CD4-positive, alpha-beta T cell treated with Interleukin-15 for 1 hour (primary cell): ENCODE measurements at regions not wholly inside any gene's neighbourhood (a gene's known extent, or its start where the extent isn't known, plus 50 kb on each side); places are given as distances from the start of the nearest gene placed in this dataset.

Experiments
- DNase-seq: peaks from one replicate; pipeline ENCODE4 v3.0.0-alpha.2; 2020

DNA sequence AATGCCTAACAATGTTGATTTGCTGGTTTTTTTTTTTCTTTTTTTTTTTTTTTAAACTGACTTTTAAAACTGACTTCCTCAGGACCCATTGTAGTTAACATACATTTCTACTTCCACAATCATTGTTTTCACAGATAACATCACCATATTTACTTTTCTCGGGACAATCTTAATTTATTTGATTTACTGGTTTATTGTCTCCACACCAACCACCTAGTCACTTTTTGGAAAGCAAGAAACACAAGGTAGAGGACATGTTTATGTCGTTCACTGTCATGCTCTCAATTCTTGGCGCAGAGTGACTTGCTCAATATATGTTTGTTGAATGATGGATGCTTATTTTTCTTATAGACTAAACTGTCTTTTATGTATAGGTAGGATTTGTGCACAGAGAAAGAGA is 2280.7 kb downstream of the MAT2B start:
- DNase-seq: no peak

DNA sequence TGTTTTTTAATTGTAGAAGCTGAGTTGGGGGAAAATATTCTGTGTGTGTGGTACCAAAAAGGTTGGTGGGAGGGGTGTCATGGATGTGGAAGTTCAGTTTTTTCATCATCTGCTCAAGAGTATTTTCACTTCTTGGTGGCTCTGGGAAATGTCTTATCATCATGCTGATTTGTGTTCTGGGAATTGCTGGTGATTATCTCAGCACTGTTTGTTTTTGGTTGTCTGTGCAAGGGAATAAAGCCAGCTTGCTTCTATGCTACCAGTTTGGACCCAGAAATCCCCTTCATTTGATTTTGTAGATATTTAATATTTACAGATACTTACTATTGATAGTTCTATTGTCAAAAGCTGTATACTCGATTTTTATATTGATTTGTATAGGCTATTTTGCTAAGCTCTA is 2289.7 kb downstream of the MAT2B start:
- no peak for DNase-seq

DNA sequence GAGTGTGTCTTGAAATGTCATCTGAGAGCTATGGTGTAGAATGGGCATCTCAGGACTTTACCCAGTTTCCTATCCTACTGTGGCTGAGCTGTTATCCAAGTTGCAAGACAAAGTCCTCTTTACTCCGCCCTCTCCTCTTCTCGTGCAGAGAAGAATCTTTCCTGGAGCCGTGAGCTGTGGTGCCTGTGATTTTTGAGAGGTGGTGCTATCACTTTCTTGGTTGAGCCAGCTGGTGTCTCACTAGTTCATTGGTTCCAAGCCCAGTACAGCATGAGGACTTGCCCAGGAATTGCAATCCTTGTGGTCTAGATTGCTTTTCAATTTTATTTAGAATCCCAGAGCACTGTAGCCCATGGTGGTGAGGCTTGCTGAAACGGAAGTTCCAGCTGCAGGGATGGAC is 2300.3 kb downstream of the MAT2B start:
- no peak for DNase-seq

DNA sequence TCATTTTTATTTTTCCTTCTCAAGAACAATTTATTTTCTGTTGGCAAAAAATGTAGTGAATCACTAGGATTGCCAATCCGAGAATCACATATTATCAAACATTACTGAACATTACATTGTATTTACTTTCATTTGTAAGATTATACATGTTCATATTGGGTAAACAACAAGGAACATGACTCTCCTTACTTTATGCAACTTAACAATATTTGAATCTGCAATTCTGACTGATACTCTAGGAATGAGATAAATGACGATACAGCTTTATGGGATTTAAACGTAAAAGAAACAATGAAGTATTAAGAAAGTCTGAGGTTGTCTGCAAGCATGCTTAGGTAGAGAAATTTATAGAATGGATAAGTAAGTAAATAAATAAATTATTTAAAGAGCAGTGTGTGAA is 2302.9 kb downstream of the MAT2B start:
- DNase-seq: no peak

DNA sequence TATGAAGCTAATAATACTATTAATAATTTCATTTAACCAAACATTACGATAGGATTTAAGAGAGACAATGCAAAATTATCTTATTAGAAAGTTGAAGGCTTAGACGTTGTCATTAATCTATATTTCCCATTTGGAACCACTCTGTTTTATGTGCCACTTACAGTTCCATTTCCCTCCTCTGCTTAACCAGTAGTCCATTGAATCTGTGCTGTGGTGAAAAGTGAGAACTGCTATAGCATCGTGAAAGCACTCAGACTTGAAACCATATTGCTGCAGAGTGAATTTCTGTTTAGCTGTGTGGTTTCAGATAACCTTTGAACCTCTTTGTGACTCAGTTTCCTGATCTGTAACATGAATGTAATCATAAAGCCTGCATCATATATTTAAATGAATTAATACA is 2304.5 kb downstream of the MAT2B start:
- DNase-seq: no peak

DNA sequence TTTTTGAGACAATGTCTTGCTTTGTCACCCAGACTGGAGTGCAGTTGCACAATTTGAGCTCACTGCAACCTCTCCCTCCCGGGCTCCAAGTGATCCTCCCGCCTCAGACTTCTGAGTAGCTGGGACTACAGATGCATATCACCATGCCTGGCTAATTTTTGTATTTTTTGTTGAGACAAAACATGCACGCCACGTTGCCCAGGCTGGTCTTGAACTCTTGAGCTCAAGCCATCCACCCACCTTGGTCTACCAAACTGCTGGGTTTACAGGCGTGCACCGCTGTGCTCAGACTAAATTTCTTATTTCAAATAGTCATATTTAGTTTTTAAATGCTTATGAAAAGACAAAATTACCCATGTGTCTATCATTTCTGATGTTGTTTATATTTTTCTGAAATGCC is 2324.1 kb downstream of the MAT2B start:
- no peak for DNase-seq

DNA sequence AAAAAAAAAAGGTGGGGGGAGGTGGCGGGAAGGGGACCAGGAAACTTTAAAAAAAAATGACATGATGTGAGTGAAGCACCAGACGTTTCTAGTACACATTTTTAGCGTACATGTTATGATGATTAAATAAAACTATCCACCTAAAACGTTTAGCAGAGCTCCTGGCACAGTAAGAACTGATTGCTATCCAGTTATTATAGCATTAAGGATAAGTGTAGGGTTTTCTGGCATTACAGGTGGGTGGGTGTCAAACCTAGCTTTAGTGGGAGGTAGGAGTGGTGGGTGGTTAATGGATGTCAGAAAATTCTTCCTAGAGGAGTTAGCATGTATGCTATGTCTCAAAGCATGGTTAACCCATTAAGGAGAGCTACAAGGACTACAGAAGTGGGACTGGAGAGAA is 2329.5 kb downstream of the MAT2B start:
- DNase-seq: no peak

DNA sequence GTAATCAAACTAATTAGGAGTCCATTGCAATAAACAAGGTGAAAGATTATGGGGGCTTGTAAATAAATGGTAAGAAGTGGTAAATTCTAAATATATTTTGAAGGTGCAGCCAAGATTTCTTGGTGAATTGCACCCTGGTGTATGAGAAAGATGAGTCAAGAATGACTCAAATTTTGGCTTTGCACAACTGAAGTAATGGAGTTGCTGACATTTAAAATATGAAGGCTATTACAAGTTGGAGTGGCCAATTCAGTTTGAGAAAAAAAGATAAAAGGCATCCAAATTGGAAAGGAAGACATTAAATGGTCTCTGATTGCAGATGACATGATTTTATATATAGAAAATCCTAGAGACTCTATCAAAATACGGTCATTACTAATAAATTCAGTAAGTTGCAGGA is 2330.6 kb downstream of the MAT2B start:
- no peak for DNase-seq

DNA sequence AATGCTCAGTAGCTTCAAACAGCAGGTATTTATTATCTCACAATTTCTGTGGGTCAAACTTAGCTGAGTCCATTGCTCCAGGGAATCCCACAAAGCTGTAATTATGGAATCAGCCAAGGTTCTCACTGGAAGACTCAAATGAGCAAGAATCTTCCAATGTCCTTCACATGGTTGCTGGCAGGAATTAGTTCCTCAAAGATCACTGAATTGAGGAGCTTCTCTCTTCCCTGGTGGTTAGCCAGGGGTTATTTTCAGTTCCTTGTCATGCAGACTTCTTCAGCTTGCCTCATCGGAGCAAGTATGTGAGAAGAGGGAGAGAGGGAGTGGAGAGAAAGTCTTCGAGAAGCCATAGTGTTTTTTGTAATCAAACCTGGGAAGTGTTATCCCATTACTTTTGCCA is 2331.9 kb downstream of the MAT2B start:
- DNase-seq: no peak

DNA sequence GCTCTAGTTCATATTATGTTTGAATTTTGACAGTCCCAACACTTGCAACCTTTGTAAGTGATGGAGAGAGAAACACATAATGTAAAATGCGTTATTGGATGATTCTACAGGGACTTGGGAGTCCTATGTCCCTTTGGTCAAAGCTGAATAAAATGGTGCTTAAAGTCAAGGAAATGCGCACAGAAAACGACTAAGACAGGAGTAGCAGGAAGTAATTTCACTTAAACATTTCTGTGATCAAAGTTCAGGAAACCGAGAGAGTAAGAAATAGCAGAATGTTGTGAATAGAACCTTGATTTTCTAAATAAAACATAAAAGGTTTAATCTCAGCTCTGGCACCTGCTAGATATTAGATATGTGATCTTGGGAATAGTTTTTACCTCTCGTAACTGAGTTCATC is 2339.2 kb downstream of the MAT2B start:
- no peak for DNase-seq

DNA sequence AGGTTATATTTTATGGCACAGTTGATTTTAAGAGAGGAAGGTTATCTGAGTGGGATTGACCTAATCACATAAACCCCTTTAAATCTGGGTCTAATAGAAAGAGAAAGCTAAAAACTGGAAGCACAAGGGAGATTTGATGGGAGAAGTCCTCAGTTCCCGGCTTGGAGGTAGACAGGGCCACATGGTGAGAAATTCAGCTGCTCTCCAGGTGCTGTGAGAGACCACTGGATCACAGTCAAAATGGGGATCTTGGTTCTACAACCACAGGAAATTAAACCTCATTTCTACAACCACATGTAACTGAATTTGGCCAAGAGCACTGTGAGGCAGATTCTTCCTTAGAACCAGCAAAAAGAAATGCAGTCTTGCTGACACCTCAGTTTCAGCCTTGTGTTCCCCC is 2352.7 kb downstream of the MAT2B start:
- DNase-seq: no peak

DNA sequence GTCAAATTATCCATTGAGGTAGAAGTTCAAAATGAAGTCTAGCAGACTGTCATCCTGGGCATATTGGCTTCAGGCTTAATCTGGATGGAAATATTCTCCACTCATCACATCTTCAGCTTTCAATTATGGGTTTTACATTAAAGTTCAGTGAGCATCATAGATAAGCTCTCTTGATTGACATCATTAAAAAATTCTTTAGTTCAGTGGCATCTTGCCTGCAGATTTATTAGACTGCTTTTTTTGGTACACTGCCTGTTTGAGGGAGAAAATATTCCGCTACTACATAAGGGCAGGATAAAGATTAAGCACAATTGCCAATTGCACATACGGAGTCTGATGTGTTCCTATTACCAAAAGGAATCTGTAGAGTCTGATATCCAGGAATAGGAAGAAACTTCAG is 2353.8 kb downstream of the MAT2B start:
- DNase-seq: no peak

DNA sequence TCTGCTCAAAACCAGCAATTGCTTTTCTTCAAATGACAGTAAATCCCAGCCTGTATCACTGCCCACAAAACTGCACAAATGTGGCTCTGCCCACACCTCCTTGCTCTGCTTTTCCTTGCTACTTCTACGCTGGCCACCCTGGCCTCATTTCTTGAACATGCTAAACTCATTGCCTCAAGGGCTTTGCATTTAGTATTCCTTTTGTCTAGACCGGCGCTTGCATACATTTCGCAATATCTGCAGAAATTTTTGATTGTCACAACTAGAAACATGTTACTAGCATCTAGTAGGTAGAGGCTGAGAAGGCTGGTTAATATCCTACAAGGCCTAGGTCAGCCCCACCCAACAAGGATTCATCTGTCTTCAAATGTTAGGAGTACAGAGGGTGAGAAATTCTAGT is 2357.8 kb downstream of the MAT2B start:
- DNase-seq: no peak

DNA sequence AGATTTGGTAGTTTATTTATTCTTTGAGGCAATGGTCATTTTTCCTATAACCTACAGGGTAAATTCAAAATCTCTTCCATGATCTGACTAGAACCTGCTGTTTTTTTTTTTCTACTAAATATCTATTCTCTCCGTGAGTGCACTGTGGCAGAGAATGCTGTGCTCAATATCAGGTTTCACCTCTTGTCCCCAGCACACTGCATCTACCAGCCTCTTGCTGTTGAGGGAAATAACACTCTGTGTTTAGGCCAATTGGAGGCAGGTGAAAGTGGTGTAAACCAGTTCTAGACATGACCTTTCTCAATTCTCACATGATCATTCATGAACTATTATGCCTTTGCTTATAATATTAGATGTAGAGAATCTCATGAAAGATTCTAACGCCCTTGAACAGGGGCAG is 2365.9 kb downstream of the MAT2B start:
- DNase-seq: no peak

DNA sequence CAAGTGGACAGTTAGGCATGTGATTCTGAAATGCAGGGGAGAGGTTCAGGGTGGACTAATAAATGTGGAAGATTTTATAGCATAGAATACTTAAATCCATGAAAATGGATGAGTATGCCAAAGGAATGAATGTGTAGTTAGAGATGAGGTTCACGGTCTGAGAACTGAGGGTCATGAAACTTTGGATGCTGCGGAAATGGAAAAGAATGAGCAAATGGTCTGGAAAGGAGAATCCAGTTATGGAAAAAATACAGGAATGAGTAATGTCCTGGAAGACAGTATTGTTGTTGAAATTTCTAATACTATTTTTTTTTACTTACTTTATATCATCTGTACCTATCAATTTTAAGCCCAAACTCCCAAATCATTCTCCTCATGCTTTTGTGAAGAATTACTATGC is 2369.4 kb downstream of the MAT2B start:
- DNase-seq: no peak

DNA sequence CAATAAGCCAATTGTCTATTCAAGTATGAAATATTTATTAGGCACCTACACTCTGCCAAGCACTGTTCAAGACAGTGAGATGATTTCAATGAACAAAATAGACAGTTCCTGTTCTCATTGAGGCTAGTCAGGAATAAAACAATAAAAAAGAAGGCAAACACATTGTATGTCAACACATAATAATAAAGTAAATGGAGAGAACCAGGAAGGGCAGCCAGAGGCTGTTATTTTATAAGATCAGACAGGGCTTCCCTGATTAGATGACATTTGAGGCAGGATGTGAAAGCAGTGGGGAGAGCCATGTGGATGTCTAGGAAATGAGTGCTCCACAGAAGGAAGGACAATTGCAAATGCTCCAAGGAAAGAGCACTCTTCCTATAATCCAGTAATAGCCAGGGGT is 2371.1 kb downstream of the MAT2B start:
- no peak for DNase-seq

DNA sequence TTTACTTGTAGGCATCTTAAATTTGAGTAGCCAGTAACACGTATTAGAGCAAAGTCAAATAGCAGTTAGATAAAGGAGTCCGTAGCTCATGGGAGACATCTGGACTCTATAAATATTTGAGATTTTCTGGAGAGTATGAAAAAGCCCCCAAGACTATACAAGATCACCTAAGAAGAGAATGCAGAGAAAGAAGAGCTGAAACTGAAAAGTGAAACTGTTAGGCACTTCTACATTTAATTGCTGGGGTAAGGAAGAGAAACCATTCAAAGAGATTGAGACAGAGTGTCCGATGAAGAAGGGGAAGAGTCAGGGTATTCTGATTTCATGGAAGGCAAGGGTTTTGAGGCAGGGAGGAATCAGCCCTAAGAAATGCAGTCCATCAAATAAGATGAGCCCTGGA is 2372.1 kb downstream of the MAT2B start:
- DNase-seq: no peak

DNA sequence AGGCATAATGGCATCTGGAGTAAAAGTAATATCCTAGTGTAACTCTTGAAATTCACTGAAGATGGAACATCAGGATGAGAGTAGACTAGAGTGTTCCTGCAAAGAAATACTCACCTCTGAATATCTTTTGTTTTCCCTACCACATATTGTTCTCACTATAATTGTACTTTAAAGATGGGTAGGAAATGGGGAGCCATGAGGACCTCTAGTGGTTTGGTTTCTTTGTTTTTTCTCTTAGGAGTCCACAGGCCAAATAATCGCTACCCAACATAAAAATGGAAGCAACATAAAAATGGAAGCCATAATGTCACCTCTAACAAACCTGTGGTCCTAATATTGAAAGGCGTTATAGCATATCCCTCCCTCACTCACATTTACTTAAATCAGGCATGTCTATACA is 2375.8 kb downstream of the MAT2B start:
- no peak for DNase-seq

DNA sequence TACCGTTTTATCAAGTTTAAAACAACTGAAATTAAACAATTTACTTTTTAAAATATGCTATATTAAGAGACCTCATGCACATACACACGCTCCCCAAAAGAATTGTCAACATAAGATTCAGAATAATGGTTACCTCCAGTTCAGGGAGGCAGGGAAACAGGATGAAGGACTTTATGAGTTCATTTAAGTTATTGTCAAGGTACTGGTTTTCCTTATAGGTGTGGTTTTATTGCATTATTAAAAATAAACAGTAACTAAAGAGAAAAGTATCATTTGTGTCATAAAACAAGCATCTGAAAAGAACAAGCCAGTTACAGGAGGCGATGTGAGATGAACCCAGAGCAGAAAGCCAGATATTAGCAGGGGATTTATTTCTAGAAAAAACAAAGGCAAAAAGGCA is 2376.7 kb downstream of the MAT2B start:
- DNase-seq: no peak

DNA sequence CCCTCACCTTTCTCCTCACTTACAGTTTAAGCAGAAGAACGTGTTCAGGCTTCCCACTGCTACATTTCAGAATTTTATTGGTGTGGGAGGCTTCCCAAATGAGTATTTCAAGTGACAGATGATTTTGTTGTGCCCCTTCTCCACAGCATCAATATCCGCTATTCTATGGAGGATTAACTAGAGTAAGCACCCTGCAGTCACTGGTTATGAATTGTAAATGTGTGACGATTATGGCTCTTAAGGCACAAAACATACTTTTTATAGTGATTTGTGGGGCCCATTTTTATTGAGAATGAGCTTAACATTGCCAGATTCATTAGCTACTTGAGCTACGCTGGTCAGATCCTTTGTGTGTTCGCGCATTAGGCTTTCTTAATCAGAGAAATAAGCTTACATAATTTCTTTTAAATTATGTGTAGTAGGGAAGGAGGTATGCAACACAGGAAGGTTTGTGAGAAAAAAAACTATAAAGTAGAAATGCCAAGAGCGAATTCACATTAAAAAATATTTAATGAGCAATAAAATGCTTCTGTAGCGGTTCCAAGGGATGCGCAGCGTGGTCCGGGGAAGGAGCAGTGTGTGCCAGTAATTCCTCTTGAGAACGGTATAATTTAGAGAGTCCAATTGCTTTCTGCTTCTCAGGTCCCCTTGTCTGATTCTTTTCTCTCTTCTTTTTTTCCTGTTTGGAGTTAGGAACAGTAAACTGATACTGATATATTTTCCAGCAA is 2380.4 kb downstream of the MAT2B start:
- no peak for DNase-seq

DNA sequence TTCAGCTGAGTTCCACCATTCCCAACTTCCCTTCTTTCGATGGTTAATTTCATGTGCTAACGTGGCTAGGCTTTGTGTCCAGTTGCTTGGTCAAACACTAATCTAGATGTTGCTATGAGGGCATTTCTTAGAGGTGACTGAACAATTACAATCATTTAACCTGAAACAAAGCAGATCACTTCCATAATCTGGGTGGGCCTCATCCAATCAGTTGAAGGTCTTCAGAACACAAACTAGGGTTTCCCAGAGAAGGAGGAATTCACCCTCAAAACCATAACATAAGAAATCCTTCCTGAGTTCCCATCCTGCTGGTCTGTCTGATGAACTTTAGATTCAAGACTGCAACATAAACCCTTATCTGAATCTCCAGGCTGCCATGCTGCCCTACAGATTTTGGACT is 2381.7 kb downstream of the MAT2B start:
- DNase-seq: no peak

DNA sequence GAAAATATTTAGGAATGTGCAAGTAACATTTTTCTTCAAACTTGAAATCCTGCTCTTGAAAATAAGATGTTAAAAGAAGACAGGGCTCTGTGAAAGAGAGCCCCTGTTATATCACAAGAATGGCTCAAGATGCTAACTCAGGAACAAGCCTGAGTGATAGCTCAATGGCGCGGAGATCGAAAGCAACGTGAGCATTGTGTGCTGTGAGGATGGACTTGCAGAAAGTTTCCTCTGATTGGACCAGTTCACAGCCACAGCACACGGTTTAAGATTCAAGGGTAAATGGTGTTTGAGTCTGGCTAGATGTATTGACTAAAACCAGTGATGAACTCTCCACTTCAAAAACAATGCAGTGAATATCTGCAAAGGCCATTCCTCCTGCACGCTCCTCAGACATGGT is 2387.0 kb downstream of the MAT2B start:
- DNase-seq: no peak

DNA sequence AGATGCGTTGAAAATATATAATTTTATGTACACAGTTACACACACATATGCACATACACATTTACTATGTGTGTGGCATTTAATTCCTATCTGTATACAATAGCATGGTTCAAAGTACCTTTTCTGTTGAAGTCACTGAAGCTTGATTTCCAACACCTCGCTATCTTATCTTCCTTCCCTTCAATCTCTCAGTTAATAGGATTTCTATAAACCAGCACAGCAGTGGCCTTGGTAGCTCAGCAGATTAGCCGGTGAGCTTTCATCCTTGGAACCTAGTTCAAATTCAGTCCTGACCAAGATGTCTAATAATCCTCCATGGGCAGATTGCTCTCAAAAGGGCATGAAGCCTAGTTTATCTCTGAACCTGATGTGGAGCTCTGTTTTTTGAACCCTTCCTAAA is 2389.5 kb downstream of the MAT2B start:
- DNase-seq: no peak

DNA sequence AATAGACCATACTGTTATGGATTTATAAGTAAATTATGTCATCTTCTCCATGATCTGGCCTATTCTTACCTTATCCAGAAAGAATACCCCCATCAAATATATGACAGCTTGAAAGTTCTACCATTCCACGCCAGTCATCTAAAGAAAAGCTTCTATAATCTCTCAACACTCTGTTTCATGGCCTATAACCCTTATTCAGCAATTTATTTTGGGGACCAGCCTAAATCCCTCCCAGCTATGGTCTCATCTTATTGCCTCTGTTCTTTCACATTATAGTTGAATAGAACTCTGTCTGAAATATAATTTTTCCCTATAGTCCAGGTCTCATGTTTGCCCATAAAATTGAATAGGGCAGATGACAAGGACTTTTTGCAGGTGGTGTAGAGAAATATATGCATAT is 2387.6 kb upstream of the WWC1 start:
- no peak for DNase-seq

DNA sequence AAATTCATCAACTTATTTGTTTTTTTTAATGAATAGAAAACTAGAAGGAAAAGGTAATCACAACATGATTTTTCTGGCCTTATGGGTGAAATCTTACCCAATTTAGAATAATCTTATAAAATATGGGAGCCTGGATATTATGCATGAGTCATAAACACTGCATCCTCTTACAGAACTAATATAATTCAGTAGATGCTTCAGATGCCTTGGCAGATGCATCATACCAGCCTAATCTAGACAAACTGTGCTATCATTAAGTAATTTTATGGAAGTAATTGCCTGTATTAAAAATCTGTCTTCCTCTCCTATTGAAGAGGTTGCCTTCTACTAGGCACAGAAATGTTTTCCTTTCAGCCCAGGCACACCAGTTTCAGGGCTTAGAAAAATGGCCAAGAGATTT is 2384.6 kb upstream of the WWC1 start:
- no peak for DNase-seq

DNA sequence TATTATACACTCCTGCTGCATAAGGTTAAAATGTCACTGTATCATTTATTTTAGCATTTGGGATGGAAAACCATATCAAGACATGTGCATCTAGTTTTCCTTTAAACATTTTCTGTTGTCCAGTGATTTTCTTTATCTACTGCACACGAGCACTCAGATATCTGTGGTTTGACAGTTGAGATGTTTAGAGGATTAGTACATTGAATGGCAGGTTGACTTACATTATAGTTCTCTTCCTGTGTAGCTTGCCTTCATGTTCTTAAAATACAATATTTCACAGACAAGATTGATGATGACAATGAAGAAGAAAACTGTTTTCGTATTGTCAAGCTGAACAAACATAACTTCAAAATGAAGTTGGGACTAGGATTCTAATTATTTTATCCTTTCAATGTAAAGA is 2378.4 kb upstream of the WWC1 start:
- no peak for DNase-seq
